Smooth muscle cell (in vitro differentiated cells): ENCODE measurements at regions not wholly inside any gene's neighbourhood (a gene's known extent, or its start where the extent isn't known, plus 50 kb on each side); places are given as distances from the start of the nearest gene placed in this dataset.

Experiments
- DNase-seq: peaks from one replicate; lab custom pipeline; 2025; ENCODE audit not compliant: unreplicated experiment; lab: John Stamatoyannopoulos, UW
- H2AFZ ChIP-seq: fragments of 200-600 bp; sonication (generic); 2 replicates; pipeline ENCODE4 v1.6.0; 2016; ENCODE audit warnings: antibody characterized with exemption, low read depth, mild to moderate bottlenecking
- H3F3A ChIP-seq: fragments of 200-600 bp; sonication (generic); 2 replicates; pipeline ENCODE4 v1.6.0; 2017; ENCODE audit warnings: antibody characterized with exemption, low read depth
- H3K27ac ChIP-seq: fragments of 200-600 bp; sonication (generic); 2 replicates; pipeline ENCODE4 v1.5.1; 2016; ENCODE audit warnings: low read depth, mild to moderate bottlenecking
- H3K27me3 ChIP-seq: fragments of 200-600 bp; sonication (generic); 2 replicates; pipeline ENCODE4 v1.6.1; 2016; ENCODE audit warnings: low read depth, mild to moderate bottlenecking
- H3K36me3 ChIP-seq: fragments of 200-600 bp; sonication (generic); 2 replicates; pipeline ENCODE4 v1.5.1; 2016; ENCODE audit warnings: low read depth
- H3K4me1 ChIP-seq: fragments of 200-600 bp; sonication (generic); 2 replicates; pipeline ENCODE4 v1.5.1; 2016; ENCODE audit warnings: low read depth
- H3K4me2 ChIP-seq: fragments of 200-600 bp; sonication (generic); 2 replicates; pipeline ENCODE4 v1.6.0; 2016; ENCODE audit warnings: mild to moderate bottlenecking
- H3K4me3 ChIP-seq: fragments of 200-600 bp; sonication (generic); 2 replicates; pipeline ENCODE4 v1.5.1; 2016; ENCODE audit warnings: mild to moderate bottlenecking
- H3K79me2 ChIP-seq: fragments of 200-600 bp; sonication (generic); 2 replicates; pipeline ENCODE4 v1.6.0; 2016; ENCODE audit warnings: low read depth, mild to moderate bottlenecking
- H3K9ac ChIP-seq: fragments of 200-600 bp; sonication (generic); 2 replicates; pipeline ENCODE4 v1.6.0; 2016; ENCODE audit warnings: low read depth
- H3K9me3 ChIP-seq: fragments of 200-600 bp; sonication (generic); replicated peaks from 2 replicates; pipeline ENCODE4 v1.5.1; 2016; ENCODE audit warnings: low read depth
- H4K20me1 ChIP-seq: fragments of 200-600 bp; sonication (generic); 2 replicates; pipeline ENCODE4 v1.6.0; 2016; ENCODE audit warnings: low read depth
- WGBS: methylation state at CpG from one replicate; pipeline ENCODE4 v1.1.7; 2016; ENCODE audit warnings: low lambda C conversion rate; 5-methylcytosine and 5-hydroxymethylcytosine counted together
- TF ChIP-seq, protein P1 (sequence below): fragments of 200-600 bp; sonication (generic); IDR thresholded peaks from 2 replicates; pipeline ENCODE4 v1.5.1; 2017; ENCODE audit warnings: borderline replicate concordance, mild to moderate bottlenecking, antibody characterized with exemption; ENCODE audit not compliant: insufficient read depth, poor library complexity, severe bottlenecking

DNA sequence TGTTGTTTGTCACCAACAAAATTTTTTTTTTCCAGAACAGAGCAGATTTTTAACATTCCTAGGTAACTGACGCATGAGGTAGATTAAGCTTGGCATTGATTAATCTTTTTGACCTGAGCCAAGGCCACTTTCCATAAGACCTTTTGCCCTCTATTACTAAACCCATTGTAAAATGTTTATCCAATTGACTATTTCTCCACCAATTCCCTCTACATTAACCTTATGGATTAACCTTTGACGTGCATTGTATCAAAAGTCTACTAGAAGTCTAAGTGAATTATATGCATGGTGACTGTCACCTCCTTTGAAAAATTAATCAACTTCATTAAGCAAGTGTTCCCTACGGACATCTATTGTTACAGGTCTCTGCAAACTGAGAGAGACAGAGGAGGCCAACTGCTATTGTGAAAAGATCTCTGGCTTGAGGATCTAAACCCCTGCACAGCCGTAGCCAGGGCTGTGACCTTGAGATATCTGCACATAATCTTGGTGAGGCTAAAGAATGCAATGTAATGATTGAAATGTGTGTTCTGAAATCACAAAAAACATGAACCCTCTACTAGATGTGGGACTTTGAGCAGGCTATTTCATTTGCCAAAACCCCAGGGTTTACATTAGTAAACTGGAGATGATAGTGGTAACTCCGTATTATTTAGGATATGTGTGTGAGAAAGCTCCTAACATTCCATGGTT lies 632.2 kb downstream of the TLR4 start:
- H4K20me1 ChIP-seq, result no peaks in the 10 kb centered on the region
- 88% methylated on average over 5 of the region's 5 CpGs for WGBS
- no peak overlapping the region for H3K4me2 ChIP-seq
- no peaks in the 10 kb centered on the region for H3F3A ChIP-seq
- TF ChIP-seq, protein P1, sequence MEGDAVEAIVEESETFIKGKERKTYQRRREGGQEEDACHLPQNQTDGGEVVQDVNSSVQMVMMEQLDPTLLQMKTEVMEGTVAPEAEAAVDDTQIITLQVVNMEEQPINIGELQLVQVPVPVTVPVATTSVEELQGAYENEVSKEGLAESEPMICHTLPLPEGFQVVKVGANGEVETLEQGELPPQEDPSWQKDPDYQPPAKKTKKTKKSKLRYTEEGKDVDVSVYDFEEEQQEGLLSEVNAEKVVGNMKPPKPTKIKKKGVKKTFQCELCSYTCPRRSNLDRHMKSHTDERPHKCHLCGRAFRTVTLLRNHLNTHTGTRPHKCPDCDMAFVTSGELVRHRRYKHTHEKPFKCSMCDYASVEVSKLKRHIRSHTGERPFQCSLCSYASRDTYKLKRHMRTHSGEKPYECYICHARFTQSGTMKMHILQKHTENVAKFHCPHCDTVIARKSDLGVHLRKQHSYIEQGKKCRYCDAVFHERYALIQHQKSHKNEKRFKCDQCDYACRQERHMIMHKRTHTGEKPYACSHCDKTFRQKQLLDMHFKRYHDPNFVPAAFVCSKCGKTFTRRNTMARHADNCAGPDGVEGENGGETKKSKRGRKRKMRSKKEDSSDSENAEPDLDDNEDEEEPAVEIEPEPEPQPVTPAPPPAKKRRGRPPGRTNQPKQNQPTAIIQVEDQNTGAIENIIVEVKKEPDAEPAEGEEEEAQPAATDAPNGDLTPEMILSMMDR, result no peak
- no peaks in the 10 kb centered on the region for H3K79me2 ChIP-seq
- no peak overlapping the region for H3K27ac ChIP-seq
- H3K9ac ChIP-seq, result no peak overlapping the region
- no peaks in the 10 kb centered on the region for H3K9me3 ChIP-seq
- H3K4me1 ChIP-seq, result peaks cover 2% of the 10 kb centered on the region
- DNase-seq, result no peak
- H2AFZ ChIP-seq, result no peak overlapping the region
- no peak overlapping the region for H3K4me3 ChIP-seq
- no peaks in the 10 kb centered on the region for H3K36me3 ChIP-seq
- H3K27me3 ChIP-seq, result no peaks in the 10 kb centered on the region

DNA sequence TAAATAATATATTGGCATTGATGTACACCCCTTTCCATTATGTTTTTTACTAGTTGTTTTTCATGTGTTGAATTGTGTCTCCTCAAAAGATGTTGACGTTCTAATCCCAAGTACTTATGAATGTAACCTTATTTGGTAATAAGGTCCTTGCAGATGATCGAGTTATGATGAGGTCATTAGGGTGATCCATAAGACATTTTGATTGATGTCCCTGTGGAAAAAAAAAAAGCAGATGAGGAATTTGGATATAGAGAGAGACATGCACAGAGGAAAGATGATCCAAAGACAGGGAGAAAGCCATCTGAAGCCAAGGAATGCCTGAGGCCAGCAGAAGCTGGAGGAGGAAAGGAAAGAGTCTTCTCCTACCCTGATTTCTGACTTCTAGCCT lies 632.7 kb downstream of the TLR4 start:
- DNase-seq, result no peak
- no peak overlapping the region for H3K27ac ChIP-seq

DNA sequence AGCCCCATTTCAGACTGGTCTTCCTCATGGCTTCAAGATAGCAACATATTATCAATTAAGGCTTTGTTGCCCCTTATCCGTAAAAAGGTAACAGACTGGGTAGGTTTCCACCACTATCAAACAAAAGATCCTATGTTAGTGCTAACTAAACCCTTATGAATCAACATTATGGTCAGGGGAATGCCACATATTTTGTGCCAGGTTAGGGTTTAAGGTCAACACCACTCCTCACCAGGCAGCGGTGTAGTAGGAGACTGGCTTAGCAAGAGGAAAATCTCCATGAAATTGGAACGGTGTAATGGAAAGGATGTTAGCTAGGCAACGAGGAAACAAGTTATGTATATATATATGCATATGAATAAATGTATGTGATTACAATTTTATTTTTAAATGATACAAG lies 655.8 kb downstream of the TLR4 start:
- Histone ChIP-seq H3K9me3 (no peaks in the 10 kb centered on the region), H3K4me3 (no peak overlapping the region), H3K9ac (no peak overlapping the region), H2AFZ (no peak overlapping the region), H3K36me3 (no peaks in the 10 kb centered on the region), H3K4me2 (no peak overlapping the region), H3K79me2 (no peaks in the 10 kb centered on the region), H3K27me3 (no peaks in the 10 kb centered on the region), H4K20me1 (no peaks in the 10 kb centered on the region), H3F3A (no peaks in the 10 kb centered on the region), H3K27ac (no peak overlapping the region), H3K4me1 (peaks cover 3% of the 10 kb centered on the region)
- 95% methylated on average over 4 of the region's 4 CpGs for WGBS
- TF ChIP-seq, protein P1, result no peak
- no peak for DNase-seq

More for the DNA sequence above, 632.7 kb downstream of the TLR4 start:
- Histone ChIP-seq H2AFZ (no peak overlapping the region), H3K36me3 (no peaks in the 10 kb centered on the region), H3K4me2 (no peak overlapping the region), H3K27me3 (no peaks in the 10 kb centered on the region), H3K79me2 (no peaks in the 10 kb centered on the region), H3F3A (no peaks in the 10 kb centered on the region), H3K9me3 (no peaks in the 10 kb centered on the region), H3K4me1 (no peaks in the 10 kb centered on the region), H3K4me3 (no peak overlapping the region), H4K20me1 (no peaks in the 10 kb centered on the region), H3K9ac (no peak overlapping the region)
- 89% methylated on average over 2 of the region's 2 CpGs for WGBS
- TF ChIP-seq, protein P1, result no peak

DNA sequence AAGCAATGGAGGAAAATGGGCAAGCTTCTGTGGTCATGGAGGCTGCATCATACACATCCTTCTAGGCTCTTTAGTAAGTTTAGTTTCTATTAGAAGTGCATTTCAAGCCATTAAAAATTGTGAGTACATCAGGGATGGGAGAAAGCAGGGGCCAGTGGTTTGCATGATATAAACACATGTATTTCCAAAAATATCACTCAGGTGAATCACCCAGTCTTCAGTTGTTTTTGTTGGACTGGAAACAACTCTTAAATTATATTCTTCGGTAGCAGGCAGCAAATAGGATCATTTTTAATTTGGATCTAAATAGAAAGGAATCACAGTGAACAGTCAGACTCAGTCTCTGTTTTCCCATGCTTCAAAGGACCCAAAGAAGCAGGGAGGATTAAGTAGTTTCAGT lies 657.9 kb downstream of the TLR4 start:
- Histone ChIP-seq H3K4me2 (no peak overlapping the region), H3K27me3 (no peaks in the 10 kb centered on the region), H3K9ac (no peak overlapping the region), H2AFZ (no peak overlapping the region), H3F3A (no peaks in the 10 kb centered on the region), H3K4me3 (no peak overlapping the region), H3K4me1 (peaks cover 3% of the 10 kb centered on the region), H3K79me2 (no peaks in the 10 kb centered on the region), H4K20me1 (no peaks in the 10 kb centered on the region), H3K9me3 (no peaks in the 10 kb centered on the region), H3K36me3 (no peaks in the 10 kb centered on the region), H3K27ac (no peak overlapping the region)
- TF ChIP-seq, protein P1, result no peak
- WGBS, result 77% methylated on average over 1 of the region's 1 CpG
- DNase-seq, result no peak
